Loucy (cell line): ENCODE measurements at regions not wholly inside any gene's neighbourhood (a gene's known extent, or its start where the extent isn't known, plus 50 kb on each side); places are given as distances from the start of the nearest gene placed in this dataset.

Experiments used
- EZH2phosphoT487 ChIP-seq: fragments of 200-600 bp; IDR thresholded peaks from 2 replicates; pipeline ENCODE4 v1.6.1; 2018; ENCODE audit warnings: antibody characterized with exemption, mild to moderate bottlenecking, moderate library complexity, borderline replicate concordance
- TF ChIP-seq, protein P1 (sequence below): fragments of 200-600 bp; sonication (generic); conservative IDR thresholded peaks from 2 replicates; pipeline ENCODE4 v1.5.1; 2014; ENCODE audit warnings: mild to moderate bottlenecking, antibody characterized with exemption, low read length

- TF ChIP-seq, protein P1, sequence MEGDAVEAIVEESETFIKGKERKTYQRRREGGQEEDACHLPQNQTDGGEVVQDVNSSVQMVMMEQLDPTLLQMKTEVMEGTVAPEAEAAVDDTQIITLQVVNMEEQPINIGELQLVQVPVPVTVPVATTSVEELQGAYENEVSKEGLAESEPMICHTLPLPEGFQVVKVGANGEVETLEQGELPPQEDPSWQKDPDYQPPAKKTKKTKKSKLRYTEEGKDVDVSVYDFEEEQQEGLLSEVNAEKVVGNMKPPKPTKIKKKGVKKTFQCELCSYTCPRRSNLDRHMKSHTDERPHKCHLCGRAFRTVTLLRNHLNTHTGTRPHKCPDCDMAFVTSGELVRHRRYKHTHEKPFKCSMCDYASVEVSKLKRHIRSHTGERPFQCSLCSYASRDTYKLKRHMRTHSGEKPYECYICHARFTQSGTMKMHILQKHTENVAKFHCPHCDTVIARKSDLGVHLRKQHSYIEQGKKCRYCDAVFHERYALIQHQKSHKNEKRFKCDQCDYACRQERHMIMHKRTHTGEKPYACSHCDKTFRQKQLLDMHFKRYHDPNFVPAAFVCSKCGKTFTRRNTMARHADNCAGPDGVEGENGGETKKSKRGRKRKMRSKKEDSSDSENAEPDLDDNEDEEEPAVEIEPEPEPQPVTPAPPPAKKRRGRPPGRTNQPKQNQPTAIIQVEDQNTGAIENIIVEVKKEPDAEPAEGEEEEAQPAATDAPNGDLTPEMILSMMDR = no peak
- TF ChIP-seq EZH2phosphoT487 = no peak
Observed at GRCh38 chr3:14328422-14328821, 74.0 kb upstream of the SLC6A6 start.
